Fibroblast of skin of left biceps (primary cell): ENCODE measurements at regions not wholly inside any gene's neighbourhood (a gene's known extent, or its start where the extent isn't known, plus 50 kb on each side); places are given as distances from the start of the nearest gene placed in this dataset.

Experiments
- DNase-seq, 2 experiments: peaks; one replicate each; pipeline ENCODE4 v3.0.0-alpha.2; 2013; ENCODE audit warnings: low read depth in 2 of 2

DNA sequence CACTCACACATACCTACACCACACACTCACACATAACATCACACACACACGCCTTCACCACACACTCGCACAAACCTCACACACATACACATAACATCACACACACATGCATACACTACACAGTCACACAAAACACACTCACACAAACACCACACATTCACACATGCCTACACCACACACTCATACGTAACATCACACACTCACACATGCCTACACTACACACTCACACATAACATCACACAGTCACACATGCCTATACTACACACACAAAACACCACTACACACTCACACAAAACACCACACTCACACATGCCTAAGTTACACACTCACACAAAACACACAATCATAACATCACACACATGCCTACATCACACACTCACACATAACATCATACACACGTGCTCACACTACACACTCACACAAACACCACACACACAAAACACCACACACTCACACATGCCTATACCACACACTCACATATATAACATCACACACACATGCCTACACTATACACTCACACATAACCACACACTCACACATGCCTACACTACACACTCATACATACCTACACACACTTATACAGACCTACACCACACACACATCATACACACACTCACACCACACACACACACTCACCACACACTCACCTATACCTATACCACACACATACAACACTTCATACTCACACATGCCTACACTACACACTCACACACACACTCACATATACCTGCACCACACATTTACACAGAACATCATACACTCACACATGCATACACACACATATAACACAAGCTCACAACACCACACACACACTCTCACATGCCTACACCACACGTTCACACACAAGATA, 383.5 kb downstream of the C6orf118 start:
- no peak for DNase-seq

DNA sequence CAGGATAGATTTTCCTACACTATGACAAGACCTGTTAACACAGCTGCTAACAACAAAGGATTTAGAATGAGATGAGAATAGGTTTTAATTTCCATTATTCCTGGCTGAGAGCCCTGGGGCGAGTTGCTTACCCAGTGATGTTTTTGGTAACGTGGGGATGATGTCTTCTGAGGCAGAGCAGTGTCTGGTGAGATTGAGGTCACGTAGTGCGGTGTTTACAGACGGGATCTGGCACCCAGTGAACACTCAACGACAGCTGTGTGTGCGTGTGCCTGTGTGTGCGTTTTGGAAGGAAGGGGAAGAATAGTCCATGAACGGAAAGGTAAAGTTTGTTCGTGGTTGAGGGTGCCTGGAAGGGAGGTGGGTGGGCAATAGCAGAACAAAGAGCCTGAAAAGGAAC, 384.7 kb downstream of the C6orf118 start:
- no peak for DNase-seq

DNA sequence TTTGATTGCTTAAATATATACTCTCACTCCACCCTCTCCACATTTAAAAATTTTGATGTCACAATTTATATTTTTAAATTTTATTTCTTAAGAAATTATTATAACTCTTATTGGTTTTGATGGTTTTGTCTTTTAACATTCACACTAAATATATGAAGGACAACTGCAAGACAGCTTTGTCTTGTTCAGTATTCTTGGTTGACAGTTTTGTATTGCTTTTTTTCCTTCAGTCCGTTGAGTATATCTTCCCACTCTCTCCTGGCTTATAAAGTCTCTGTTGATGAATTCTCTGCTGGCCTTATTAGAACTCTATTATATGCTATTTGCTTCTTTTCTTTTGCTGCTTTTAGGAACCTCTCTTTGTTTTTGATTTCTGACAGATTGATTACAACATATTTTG, 392.2 kb downstream of the C6orf118 start:
- no peak for DNase-seq

DNA sequence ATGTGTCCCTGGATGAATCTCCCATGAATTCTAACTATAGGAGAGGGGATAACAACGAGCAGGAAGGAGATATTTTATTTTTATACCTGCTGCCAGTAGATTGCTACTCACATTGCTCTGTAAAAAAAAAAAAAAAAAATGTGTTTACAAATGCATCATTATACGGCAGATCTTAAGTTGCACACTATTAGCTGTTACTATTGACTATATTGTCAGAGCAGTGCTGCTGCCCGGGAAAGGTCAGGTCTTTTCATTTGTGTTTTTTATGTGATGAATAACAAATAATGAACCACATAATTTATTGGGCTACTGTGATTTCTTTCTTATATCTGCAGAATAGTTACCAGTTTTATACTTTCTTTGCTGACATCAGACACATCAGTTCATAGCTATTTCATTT, 393.3 kb downstream of the C6orf118 start:
- DNase-seq, result no peak

DNA sequence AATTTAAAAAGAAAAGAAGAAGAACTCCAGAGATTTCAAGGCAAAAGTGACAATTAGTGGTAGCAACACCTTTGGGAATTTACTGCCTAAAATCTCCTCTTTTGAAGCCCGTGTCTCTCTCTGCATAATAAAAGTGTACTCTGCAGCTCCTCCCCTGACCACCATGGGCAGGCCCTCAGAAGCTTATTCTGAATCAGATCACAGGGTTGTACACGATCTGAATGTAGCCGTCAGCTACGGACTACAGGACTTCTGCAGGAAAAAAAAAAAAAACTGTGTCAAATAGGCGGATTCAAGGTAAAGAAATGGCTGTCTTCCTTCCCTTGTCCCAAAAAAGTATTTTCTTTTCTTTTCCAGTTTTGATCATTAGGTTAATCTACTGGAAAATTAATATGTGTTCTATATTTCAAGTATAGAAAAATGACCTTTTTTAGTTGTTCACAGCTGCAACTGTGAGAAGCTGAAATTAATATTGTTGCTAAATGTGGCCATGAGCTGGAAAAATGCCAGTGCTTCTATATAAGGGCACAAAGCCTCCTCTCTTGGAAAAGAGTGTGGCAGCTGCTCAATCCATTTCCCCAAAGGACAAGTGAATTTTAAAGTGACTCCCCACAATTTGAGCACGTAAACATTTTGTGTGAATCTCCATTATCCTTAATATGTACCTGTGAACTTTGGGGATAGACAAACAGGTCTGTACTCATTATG, 397.4 kb downstream of the C6orf118 start:
- DNase-seq, result no peak

DNA sequence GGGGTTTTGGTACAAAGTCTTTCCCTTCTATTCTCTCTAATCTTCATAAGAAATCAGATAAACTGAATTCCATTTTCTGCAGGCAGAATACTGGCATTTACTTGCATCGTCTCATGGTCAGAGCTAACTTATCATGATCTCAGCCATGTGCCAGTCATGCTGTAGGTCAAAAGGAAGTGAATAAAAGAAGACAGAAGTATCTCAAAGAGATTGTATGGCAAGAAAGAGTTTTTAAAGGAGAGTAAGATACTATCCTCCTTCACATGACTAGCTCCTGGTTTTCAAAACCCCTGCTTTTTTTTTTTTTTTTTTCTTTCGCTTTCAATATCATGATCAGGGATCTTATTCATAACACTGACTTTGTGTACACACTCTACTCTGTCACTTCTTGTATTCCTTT, 398.3 kb downstream of the C6orf118 start:
- no peak for DNase-seq

DNA sequence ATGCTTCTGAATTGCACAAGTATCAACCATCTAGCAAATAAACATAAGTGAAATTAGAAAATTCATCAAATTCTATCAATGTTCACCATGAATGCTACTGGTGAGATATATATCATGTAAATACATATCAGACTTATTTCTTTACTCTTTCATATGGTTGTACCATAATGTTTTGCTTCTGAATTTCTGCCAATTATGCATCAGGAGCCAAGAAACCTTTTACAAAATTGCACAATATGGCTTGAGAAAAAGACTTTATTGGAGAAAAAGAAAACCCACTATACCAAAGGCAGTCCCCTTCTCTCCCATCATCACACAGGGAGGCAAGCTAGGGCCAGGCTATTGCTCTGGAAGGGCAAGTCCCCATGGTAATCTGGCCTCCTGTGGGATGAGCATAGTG, 402.6 kb downstream of the C6orf118 start:
- DNase-seq, result no peak

DNA sequence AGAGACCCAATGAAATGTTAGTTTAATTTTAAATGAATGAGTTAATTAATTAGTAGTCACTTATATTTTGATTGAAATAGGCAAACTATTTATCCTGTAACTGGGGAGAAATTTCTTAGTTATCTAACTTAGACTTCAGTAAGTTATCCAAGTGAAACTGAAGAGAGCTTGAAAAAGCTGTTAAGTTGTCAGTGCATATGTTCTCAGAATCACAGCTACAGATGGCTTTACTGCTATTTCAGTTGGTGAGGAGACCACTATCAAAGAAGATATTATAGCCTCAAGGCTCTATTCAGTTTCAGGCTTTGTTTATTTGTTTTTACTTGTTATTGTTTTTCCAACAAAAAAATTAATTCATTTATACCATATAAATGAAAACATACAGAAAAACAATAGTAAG, 404.1 kb downstream of the C6orf118 start:
- no peak for DNase-seq

DNA sequence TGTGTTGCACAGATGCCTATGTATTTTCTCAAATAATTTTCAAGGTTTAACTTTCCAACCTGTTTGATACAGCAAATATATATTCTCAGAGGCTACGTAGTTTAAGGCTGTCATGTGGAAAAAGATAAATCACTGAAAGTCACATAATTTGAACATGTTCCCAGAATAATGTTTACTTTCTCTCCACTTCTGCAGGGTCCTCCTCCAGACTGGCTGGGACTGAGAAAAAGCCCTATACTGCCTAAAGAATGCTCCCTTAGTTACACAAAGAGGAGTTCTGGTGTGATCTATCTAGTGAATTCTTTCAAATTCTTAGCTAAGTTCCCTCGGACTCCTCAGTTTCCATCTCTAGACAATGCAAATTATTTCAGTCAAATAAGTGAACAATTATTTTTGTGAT, 411.0 kb downstream of the C6orf118 start:
- no peak for DNase-seq

DNA sequence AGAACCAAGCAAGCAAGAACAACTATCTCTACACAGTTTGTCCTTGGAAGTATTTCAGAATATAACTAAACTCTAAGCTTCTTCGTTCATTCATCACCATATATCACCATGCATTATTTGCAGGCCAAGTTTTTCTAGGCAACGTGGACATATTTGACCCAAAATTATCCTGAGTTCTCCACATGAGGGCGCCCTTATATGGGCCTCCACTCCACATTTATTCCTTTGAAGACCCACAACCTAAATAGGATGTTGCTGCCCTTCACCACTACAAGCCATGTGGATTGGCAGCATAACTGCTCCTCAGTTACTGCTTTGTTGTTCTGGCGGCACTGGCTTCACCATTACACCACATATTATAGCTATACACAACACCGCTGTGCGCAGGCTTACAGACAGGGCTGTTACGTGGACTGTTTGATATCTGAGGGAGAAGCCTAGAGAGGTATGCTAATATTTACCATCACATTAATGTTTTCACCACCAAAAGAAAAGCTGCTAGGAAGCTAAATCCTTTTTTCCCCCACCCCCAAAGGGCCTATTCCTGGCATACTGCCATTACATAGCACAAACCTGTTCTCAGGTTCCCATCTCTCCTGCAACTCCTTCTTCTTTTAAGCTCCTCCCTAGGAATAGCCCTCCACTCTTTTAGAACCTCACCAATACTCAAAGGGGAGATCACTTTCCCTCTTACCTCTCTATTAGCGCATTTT, 411.7 kb downstream of the C6orf118 start:
- no peak for DNase-seq

DNA sequence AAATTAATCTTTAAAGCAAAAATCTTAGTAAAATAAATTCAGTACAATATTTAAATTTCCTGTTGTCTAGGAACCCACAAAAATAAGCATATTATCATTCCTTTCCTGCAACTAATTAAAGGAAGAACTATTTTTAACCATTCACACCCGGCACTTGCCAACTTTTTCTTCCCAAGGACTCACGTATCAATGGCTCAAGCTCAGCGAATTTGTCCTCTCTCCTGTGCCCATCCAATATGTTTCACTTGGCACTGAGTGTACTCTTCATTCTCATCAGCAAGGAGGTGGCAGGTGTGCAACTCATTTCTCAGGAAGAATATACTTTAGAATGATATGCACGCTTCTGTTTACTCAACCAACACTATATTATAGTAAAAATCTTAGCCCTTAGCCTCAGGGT, 419.4 kb downstream of the C6orf118 start:
- DNase-seq, result no peak

DNA sequence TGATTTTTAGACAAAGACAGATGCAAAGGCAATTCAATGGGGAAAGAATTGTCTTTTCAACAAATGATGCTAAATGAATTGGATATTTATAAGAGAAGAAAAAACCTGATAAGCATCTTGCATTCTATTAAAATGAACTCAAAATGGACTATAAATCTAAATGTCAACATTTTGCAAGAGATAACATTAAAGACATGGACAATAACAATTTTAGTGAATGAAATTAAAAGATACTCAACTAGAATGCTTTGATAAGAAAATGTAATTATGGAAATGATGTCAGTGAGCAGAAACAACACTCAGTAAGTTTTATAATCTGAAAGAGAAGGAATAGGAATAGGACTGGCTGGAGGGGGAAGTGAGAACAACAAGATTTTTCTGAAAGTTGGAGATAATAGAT, 421.7 kb downstream of the C6orf118 start:
- DNase-seq, result no peak

DNA sequence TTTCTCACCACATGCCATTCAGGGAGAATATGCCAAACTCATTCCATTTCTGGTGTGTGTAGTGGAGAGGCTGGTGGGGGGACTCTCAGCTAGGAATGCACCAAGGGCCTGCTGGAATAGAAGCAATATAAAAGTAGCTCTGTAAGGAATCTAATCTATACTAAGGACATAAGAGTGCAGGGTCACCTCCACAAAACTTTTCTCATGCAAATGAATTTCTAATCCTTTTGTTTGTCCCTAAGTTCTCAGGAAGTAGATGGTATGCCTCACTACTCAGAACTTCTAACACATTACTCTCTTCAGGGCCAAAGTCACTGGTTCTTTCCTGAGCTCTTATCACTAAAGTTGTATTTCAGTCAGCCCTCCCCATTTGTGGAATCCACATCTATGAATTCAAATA, 427.2 kb downstream of the C6orf118 start:
- no peak for DNase-seq

DNA sequence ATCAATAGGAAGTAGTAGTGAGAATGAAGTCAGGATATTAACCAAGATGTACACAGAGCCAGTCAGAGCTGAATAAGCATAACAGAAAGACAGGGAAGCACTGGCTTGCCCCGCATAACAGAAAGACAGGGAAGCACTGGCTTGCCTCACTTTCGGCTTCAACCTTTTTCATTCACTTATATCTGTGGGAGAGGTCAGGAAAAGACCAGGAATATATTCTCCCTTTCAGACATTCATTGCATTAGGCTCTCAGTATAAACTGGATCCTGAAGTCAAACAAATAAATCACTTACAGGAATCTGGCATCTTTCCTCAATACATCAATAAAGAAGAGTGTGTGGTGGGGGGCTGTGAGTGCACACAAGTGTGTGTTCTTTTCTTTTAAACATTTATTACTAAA, 437.6 kb downstream of the C6orf118 start:
- no peak for DNase-seq

DNA sequence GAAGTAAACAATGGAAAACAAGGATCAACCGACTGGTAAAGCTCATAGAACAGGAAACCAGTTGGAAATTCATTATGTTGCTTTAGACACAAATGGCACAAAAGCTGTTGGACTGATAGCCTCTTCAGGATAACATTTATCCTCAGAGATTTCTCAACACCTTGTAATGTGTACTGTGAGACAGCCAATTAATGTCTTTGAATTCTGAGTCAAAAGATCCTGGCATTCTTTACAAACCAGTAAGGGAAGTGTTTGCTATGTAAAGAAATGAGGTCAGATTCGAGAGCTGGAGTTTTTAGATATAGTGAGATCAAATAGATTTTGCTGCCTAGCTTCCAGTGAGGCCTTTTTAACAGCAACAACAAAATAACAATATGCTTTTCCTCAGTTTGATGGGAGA, 439.2 kb downstream of the C6orf118 start:
- DNase-seq, result no peak

DNA sequence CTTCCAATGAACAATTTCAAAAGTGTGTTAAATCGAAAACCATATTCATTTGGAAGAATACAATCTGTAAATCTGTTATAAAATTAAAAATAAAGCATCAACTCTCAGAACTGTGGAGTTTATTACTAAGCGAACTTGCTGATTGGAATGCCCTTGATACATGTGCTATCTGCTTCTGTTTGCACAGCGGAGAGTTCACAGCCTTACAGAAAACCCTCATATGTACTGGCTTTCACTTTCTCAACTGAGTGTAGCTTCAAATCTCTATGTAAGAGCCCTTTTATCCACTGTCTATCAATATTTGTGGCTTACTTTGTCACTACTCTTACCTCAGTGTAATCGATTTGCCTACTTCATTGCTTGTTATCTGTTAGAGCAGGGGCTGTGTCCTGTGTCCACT, 447.4 kb downstream of the C6orf118 start:
- DNase-seq, result no peak

DNA sequence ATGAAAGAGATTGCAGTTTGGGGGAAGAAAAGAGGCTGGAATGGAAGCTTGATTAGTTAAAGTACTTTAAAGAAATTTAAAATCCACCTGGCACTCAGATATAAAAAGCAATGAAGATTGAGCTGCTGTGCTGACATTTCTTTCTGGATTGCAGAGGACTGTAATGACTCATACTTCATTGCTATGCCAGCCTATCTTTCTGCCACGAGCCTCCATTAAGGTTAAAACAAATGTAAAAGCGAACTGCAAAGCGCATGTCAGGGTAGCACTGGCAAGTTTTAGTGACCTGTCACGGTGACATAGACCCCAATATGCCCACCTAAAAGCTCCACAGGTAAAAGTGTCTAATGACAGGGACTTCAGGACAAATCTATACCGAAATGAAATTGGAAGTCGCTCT, 449.6 kb downstream of the C6orf118 start:
- no peak for DNase-seq

DNA sequence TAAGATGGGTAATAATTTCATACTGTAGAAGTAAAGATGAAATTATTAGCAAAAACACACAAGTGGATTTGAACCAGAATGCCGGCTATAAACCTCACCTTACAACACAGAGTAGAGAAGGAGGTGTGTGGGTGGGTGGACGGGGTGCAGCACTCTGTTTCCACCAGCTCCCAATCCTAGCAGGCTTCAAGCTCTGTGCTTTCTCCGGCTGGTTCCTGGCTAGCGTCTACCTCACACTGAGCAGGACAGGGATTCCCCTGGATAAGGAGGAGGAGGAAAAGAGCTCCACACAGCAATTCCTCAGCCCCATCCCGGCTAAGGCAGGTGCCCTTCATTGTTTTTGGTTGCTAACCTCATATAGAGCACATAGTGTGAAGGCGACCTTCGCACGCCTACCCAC, 453.3 kb downstream of the C6orf118 start:
- no peak for DNase-seq

DNA sequence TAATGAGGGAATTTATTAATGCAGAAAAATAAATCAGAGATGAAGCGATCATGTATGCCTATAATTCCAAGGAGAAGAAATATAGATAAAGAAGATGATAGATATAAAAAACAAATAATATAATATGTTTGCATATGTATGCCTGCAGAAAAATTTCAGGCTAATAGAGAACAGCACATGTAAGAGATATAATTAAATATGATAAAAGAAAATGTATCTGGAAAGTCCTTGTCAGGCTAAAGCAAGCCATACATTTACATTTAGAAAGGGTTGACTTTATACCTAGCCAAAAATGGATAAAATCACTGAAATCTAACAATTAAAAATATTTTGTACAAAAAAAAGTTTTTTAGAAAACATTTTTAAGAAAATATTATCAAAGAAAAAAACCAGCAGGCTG, 454.1 kb downstream of the C6orf118 start:
- no peak for DNase-seq

DNA sequence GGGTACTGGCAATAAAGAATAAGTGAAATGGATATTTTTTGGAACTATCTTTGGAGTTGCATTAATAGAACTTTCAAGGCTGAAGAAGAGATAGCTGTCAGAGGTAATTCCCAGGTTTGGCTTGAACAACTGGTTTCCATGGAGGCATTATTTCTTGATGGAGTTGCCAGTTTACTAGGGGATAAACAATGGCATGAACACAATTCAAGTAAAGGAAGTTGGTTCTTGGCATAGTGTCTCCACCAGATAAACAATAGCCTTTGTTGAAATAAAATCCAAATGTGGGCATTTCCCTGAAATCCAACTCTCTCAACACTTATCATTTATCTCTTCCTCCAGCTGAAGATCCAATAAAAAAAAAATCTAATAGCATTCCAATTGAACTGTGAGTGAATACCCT, 454.9 kb downstream of the C6orf118 start:
- DNase-seq, result no peak

DNA sequence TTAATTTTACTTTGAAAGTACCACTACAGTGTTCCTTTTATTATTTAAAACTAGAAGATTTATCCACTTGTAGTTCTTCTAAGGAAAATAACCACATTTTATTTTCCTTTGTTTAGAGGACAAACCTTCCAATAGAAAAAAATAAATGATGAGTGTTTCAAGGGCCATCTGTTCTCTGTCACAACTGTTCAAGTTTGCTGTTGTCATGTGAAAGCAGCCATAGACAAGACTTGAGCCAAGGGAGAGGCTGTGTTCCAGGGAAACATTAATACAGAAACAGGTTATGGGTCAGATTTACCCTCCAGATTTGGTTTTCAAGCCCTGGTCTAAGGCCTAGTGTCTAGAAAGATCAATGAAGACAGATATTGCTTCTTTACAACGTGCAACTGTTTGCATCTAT, 463.6 kb downstream of the C6orf118 start:
- no peak for DNase-seq

DNA sequence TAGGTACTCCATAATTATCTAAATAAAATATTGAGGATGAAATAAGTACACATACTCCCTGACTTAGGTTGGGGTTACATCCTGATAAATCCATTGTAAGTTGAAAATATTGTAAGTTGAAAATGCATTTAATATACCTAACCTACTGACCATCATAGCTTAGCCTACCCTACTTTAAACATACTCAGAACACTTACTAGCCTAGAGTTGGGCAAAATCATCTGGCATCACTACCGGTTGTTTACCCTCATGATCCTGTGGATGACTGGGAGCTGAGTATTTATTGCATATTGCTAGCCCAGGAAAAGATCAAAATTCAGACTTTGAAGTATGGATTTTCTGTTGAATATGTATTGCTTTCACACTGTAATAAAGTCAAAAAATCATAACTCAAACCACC, 467.3 kb downstream of the C6orf118 start:
- DNase-seq, result no peak

DNA sequence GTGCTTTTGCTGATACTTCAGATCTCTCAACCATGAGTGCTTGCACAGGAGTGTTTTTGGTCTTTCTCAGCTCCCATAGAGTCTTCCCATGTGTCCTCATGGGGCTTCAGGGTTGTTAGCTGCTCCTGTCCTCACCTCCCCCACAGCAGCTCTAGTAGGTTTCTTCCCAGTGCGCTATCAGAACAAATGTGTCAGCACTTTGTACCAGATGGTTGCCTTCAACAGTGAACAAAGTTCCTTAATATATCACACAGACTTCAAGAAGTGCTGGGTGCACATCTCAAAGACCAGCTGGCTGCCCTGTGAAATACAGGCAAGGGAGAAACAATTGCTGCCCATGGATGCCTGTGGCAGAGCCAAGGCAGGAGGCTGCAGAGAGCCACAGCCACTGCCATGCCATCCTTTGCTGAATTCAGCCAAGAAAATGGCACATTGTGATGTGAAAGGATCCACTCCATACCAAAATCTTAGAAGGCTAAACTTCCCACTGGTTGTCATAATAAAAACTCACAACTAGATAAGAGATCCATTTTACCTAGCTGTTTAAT, 471.3 kb downstream of the C6orf118 start:
- DNase-seq, result no peak
